ENCODE measurements at regions not wholly inside any gene's neighbourhood (a gene's known extent, or its start where the extent isn't known, plus 50 kb on each side); places are given as distances from the start of the nearest gene placed in this dataset.

GRCh38 chr2:19132967-19133366, 225.5 kb downstream of the OSR1 start:
- DNase-seq = no peak

GRCh38 chr2:19131871-19132270, 226.6 kb downstream of the OSR1 start:
- no peak for DNase-seq

GRCh38 chr2:19128148-19128547, 230.3 kb downstream of the OSR1 start:
- no peak for DNase-seq

GRCh38 chr2:19127616-19128015, 230.8 kb downstream of the OSR1 start:
- DNase-seq = no peak

- DNase-seq = no peak
Measured at GRCh38 chr2:19125901-19126680, 232.3 kb downstream of the OSR1 start.

GRCh38 chr2:19124135-19124534, 234.3 kb downstream of the OSR1 start:
- peak; percentile 84 for DNase-seq

- no peak for DNase-seq
Measured at GRCh38 chr2:19123556-19123955, 234.9 kb downstream of the OSR1 start.

- no peak for DNase-seq
Measured at GRCh38 chr2:19122220-19122619, 236.2 kb downstream of the OSR1 start.

- DNase-seq = peak; percentile 84
Measured at GRCh38 chr2:19120941-19121750, 237.3 kb downstream of the OSR1 start.

GRCh38 chr2:19120181-19120580, 238.2 kb downstream of the OSR1 start:
- DNase-seq = no peak

- no peak for DNase-seq
Measured at GRCh38 chr2:19119326-19120001, 239.0 kb downstream of the OSR1 start.

- DNase-seq = no peak
Measured at GRCh38 chr2:19116918-19117317, 241.5 kb downstream of the OSR1 start.

- DNase-seq = peak; percentile 48
Measured at GRCh38 chr2:19114754-19115231, 243.6 kb downstream of the OSR1 start.

GRCh38 chr2:19114126-19114525, 244.3 kb downstream of the OSR1 start:
- no peak for DNase-seq

- peak; percentile 46 for DNase-seq
Measured at GRCh38 chr2:19111354-19111753, 247.1 kb downstream of the OSR1 start.

GRCh38 chr2:19109518-19109917, 248.9 kb downstream of the OSR1 start:
- no peak for DNase-seq

GRCh38 chr2:19106376-19106775, 252.0 kb downstream of the OSR1 start:
- DNase-seq = no peak

- no peak for DNase-seq
Measured at GRCh38 chr2:19104503-19104902, 253.9 kb downstream of the OSR1 start.

- DNase-seq = no peak
Measured at GRCh38 chr2:19102696-19103423, 255.6 kb downstream of the OSR1 start.

GRCh38 chr2:19101968-19102367, 256.5 kb downstream of the OSR1 start:
- DNase-seq = no peak

GRCh38 chr2:19100570-19100969, 257.9 kb downstream of the OSR1 start:
- DNase-seq = no peak

- no peak for DNase-seq
Measured at GRCh38 chr2:19099181-19099580, 259.2 kb downstream of the OSR1 start.

Measured in fibroblast of skin of right quadriceps (primary cell).